ENCODE measurements at regions not wholly inside any gene's neighbourhood (a gene's known extent, or its start where the extent isn't known, plus 50 kb on each side); places are given as distances from the start of the nearest gene placed in this dataset.
A peak's percentile ranks its signal among the peaks of the same experiment; 100 is the strongest.

GRCh38 chr5:66333192-66333591 is 189.1 kb downstream of the SREK1 start:
- H3K4me3 Mint-ChIP-seq = no peak overlapping the region
- H3K4me1 Mint-ChIP-seq = peaks cover 13% of the 10 kb centered on the region
- no peak overlapping the region for H3K27ac Mint-ChIP-seq
- ATAC-seq (no peak), DNase-seq (no peak)
- H3K27me3 Mint-ChIP-seq = peaks cover 36% of the 10 kb centered on the region
- no peaks in the 10 kb centered on the region for H3K9me3 Mint-ChIP-seq

- no peak overlapping the region for H3K27ac Mint-ChIP-seq
- DNase-seq (no peak), ATAC-seq (no peak)
- H3K27me3 Mint-ChIP-seq = peaks cover 45% of the 10 kb centered on the region
- H3K4me1 Mint-ChIP-seq = no peaks in the 10 kb centered on the region
- H3K4me3 Mint-ChIP-seq = no peak overlapping the region
- no peaks in the 10 kb centered on the region for H3K9me3 Mint-ChIP-seq
Observed at GRCh38 chr5:66337626-66338226, 193.6 kb downstream of the SREK1 start.

- H3K4me1 Mint-ChIP-seq = no peaks in the 10 kb centered on the region
- peaks cover 45% of the 10 kb centered on the region for H3K27me3 Mint-ChIP-seq
- ATAC-seq (no peak), DNase-seq (no peak)
- H3K27ac Mint-ChIP-seq = no peak overlapping the region
- H3K4me3 Mint-ChIP-seq = no peak overlapping the region
- H3K9me3 Mint-ChIP-seq = no peaks in the 10 kb centered on the region
Observed at GRCh38 chr5:66338828-66339227, 194.7 kb downstream of the SREK1 start.

- Mint-ChIP-seq H3K27me3 (peaks cover 41% of the 10 kb centered on the region), H3K27ac (no peak overlapping the region), H3K4me3 (no peak overlapping the region), H3K4me1 (no peaks in the 10 kb centered on the region), H3K9me3 (no peaks in the 10 kb centered on the region)
- ATAC-seq (no peak), DNase-seq (no peak)
Observed at GRCh38 chr5:66339896-66340295, 195.8 kb downstream of the SREK1 start.

GRCh38 chr5:66340786-66341185 is 196.7 kb downstream of the SREK1 start:
- H3K4me3 Mint-ChIP-seq = no peak overlapping the region
- no peaks in the 10 kb centered on the region for H3K4me1 Mint-ChIP-seq
- ATAC-seq = no peak
- H3K27me3 Mint-ChIP-seq = peaks cover 32% of the 10 kb centered on the region
- no peak overlapping the region for H3K27ac Mint-ChIP-seq
- no peak for DNase-seq
- no peaks in the 10 kb centered on the region for H3K9me3 Mint-ChIP-seq

- Mint-ChIP-seq H3K27me3 (peaks cover 17% of the 10 kb centered on the region), H3K27ac (no peak overlapping the region), H3K4me3 (no peak overlapping the region), H3K4me1 (no peaks in the 10 kb centered on the region), H3K9me3 (no peaks in the 10 kb centered on the region)
- ATAC-seq = no peak
- no peak for DNase-seq
Observed at GRCh38 chr5:66342341-66342880, 198.3 kb downstream of the SREK1 start.

- Mint-ChIP-seq H3K9me3 (no peaks in the 10 kb centered on the region), H3K4me3 (no peak overlapping the region), H3K27me3 (peaks cover 9% of the 10 kb centered on the region), H3K27ac (no peak overlapping the region), H3K4me1 (no peaks in the 10 kb centered on the region)
- ATAC-seq = no peak
- no peak for DNase-seq
Observed at GRCh38 chr5:66343370-66344071, 199.4 kb downstream of the SREK1 start.

GRCh38 chr5:66344544-66344943 is 200.4 kb downstream of the SREK1 start:
- DNase-seq (no peak), ATAC-seq (no peak)
- no peak overlapping the region for H3K4me3 Mint-ChIP-seq

GRCh38 chr5:66345281-66345680 is 201.2 kb downstream of the SREK1 start:
- H3K9me3 Mint-ChIP-seq = no peaks in the 10 kb centered on the region
- H3K4me3 Mint-ChIP-seq = no peak overlapping the region
- ATAC-seq (no peak), DNase-seq (no peak)
- H3K27me3 Mint-ChIP-seq = no peaks in the 10 kb centered on the region
- H3K4me1 Mint-ChIP-seq = no peaks in the 10 kb centered on the region
- no peak overlapping the region for H3K27ac Mint-ChIP-seq

More at GRCh38 chr5:66344544-66344943, 200.4 kb downstream of the SREK1 start:
- H3K9me3 Mint-ChIP-seq = no peaks in the 10 kb centered on the region
- H3K27me3 Mint-ChIP-seq = no peaks in the 10 kb centered on the region
- H3K4me1 Mint-ChIP-seq = no peaks in the 10 kb centered on the region
- no peak overlapping the region for H3K27ac Mint-ChIP-seq

GRCh38 chr5:66346869-66347268 is 202.8 kb downstream of the SREK1 start:
- DNase-seq (no peak), ATAC-seq (no peak)
- H3K27ac Mint-ChIP-seq = no peak overlapping the region
- peaks cover 8% of the 10 kb centered on the region for H3K27me3 Mint-ChIP-seq
- no peak overlapping the region for H3K4me3 Mint-ChIP-seq
- H3K4me1 Mint-ChIP-seq = no peaks in the 10 kb centered on the region
- no peaks in the 10 kb centered on the region for H3K9me3 Mint-ChIP-seq

- DNase-seq (no peak), ATAC-seq (no peak)
- H3K9me3 Mint-ChIP-seq = no peaks in the 10 kb centered on the region
- no peaks in the 10 kb centered on the region for H3K4me1 Mint-ChIP-seq
- H3K4me3 Mint-ChIP-seq = no peak overlapping the region
- H3K27ac Mint-ChIP-seq = no peak overlapping the region
- H3K27me3 Mint-ChIP-seq = peaks cover 11% of the 10 kb centered on the region
Observed at GRCh38 chr5:66348387-66349125, 204.5 kb downstream of the SREK1 start.

- no peaks in the 10 kb centered on the region for H3K4me1 Mint-ChIP-seq
- DNase-seq (no peak), ATAC-seq (no peak)
- no peak overlapping the region for H3K4me3 Mint-ChIP-seq
- peaks cover 11% of the 10 kb centered on the region for H3K27me3 Mint-ChIP-seq
- no peak overlapping the region for H3K27ac Mint-ChIP-seq
- H3K9me3 Mint-ChIP-seq = no peaks in the 10 kb centered on the region
Observed at GRCh38 chr5:66351813-66352212, 207.7 kb downstream of the SREK1 start.

- Mint-ChIP-seq H3K27me3 (peaks cover 11% of the 10 kb centered on the region), H3K9me3 (no peaks in the 10 kb centered on the region), H3K4me3 (no peak overlapping the region), H3K27ac (no peak overlapping the region), H3K4me1 (no peaks in the 10 kb centered on the region)
- no peak for ATAC-seq
- no peak for DNase-seq
Observed at GRCh38 chr5:66353186-66353585, 209.1 kb downstream of the SREK1 start.

- H3K4me3 Mint-ChIP-seq = no peak overlapping the region
- H3K27me3 Mint-ChIP-seq = peaks cover 11% of the 10 kb centered on the region
- ATAC-seq = no peak
- H3K9me3 Mint-ChIP-seq = no peaks in the 10 kb centered on the region
- H3K27ac Mint-ChIP-seq = peak overlapping the region in 1 of 2 donors; percentile 7
- no peak for DNase-seq
- H3K4me1 Mint-ChIP-seq = no peaks in the 10 kb centered on the region
Observed at GRCh38 chr5:66354422-66354821, 210.3 kb downstream of the SREK1 start.

- Mint-ChIP-seq H3K9me3 (no peaks in the 10 kb centered on the region), H3K4me3 (no peak overlapping the region), H3K27me3 (peaks cover 10% of the 10 kb centered on the region), H3K4me1 (no peaks in the 10 kb centered on the region), H3K27ac (peak overlapping the region in 1 of 2 donors; percentile 13)
- DNase-seq (no peak), ATAC-seq (no peak)
Observed at GRCh38 chr5:66356011-66356565, 212.0 kb downstream of the SREK1 start.

GRCh38 chr5:66358741-66359140 is 214.6 kb downstream of the SREK1 start:
- H3K4me1 Mint-ChIP-seq = no peaks in the 10 kb centered on the region
- peaks cover 8% of the 10 kb centered on the region for H3K27me3 Mint-ChIP-seq
- H3K27ac Mint-ChIP-seq = no peak overlapping the region
- no peak overlapping the region for H3K4me3 Mint-ChIP-seq
- DNase-seq (no peak), ATAC-seq (no peak)
- no peaks in the 10 kb centered on the region for H3K9me3 Mint-ChIP-seq

All from stimulated activated naive CD8-positive, alpha-beta T cell treated with anti-CD3 and anti-CD28 coated beads, Interleukin-15, amount 100 ng/mL, for 72 hours (primary cell).